Loucy (cell line): ENCODE measurements at regions not wholly inside any gene's neighbourhood (a gene's known extent, or its start where the extent isn't known, plus 50 kb on each side); places are given as distances from the start of the nearest gene placed in this dataset.

Experiments used
- CTCF ChIP-seq: fragments of 200-600 bp; sonication (generic); conservative IDR thresholded peaks from 2 replicates; pipeline ENCODE4 v1.5.1; 2014; ENCODE audit warnings: mild to moderate bottlenecking, antibody characterized with exemption, low read length
- EZH2phosphoT487 ChIP-seq: fragments of 200-600 bp; IDR thresholded peaks from 2 replicates; pipeline ENCODE4 v1.6.1; 2018; ENCODE audit warnings: antibody characterized with exemption, mild to moderate bottlenecking, moderate library complexity, borderline replicate concordance

- TF ChIP-seq CTCF (no peak), EZH2phosphoT487 (no peak)
Measured at GRCh38 chr16:51049678-51050376, 101.2 kb downstream of the SALL1 start.
